HEK293 (cell line): ENCODE measurements at regions not wholly inside any gene's neighbourhood (a gene's known extent, or its start where the extent isn't known, plus 50 kb on each side); places are given as distances from the start of the nearest gene placed in this dataset.

ENCODE experiments used
- ZNF311 ChIP-seq: fragments of 450-650 bp; formaldehyde crosslinking; IDR thresholded peaks from 2 replicates; pipeline ENCODE4 v1.5.1; 2017; ENCODE audit warnings: missing biosample characterization, missing genetic modification characterization, borderline replicate concordance
- TF ChIP-seq, protein P1 (sequence below): fragments of 450-650 bp; formaldehyde crosslinking; IDR thresholded peaks from 2 replicates; pipeline ENCODE4 v1.5.1; 2017; ENCODE audit warnings: missing biosample characterization, missing genetic modification characterization

DNA sequence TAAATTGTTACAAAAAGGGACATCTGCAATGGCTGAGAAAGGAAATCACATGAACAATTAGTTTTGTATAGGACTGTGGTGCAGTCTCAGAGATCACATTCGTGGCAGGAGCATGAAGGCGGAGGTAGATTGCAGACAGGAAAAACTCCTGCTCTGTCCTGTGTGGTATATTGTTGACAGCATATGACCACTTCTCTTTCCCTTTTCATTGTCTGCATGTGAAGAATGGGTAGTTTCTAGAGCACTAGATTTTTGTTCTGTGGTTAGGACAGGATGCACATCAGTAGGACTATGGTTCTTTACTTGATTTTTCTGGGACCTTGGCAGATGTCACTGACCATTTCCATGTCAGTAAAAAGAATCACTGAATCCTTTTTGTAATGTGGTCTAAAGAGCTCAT is 625.9 kb upstream of the PKN2 start:
- no peak for TF ChIP-seq ZNF311 (tag by site-specific recombination)
- TF ChIP-seq, protein P1, sequence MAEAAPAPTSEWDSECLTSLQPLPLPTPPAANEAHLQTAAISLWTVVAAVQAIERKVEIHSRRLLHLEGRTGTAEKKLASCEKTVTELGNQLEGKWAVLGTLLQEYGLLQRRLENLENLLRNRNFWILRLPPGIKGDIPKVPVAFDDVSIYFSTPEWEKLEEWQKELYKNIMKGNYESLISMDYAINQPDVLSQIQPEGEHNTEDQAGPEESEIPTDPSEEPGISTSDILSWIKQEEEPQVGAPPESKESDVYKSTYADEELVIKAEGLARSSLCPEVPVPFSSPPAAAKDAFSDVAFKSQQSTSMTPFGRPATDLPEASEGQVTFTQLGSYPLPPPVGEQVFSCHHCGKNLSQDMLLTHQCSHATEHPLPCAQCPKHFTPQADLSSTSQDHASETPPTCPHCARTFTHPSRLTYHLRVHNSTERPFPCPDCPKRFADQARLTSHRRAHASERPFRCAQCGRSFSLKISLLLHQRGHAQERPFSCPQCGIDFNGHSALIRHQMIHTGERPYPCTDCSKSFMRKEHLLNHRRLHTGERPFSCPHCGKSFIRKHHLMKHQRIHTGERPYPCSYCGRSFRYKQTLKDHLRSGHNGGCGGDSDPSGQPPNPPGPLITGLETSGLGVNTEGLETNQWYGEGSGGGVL (tag by site-specific recombination): no peak
